GM19452 (cell line): ENCODE measurements at regions not wholly inside any gene's neighbourhood (a gene's known extent, or its start where the extent isn't known, plus 50 kb on each side); places are given as distances from the start of the nearest gene placed in this dataset.

Experiments
- ATAC-seq: cut with Tn5 transposase; IDR thresholded peaks from one replicate; pipeline ENCODE4 v1.9.1; 2021; ENCODE audit not compliant: unreplicated experiment

DNA sequence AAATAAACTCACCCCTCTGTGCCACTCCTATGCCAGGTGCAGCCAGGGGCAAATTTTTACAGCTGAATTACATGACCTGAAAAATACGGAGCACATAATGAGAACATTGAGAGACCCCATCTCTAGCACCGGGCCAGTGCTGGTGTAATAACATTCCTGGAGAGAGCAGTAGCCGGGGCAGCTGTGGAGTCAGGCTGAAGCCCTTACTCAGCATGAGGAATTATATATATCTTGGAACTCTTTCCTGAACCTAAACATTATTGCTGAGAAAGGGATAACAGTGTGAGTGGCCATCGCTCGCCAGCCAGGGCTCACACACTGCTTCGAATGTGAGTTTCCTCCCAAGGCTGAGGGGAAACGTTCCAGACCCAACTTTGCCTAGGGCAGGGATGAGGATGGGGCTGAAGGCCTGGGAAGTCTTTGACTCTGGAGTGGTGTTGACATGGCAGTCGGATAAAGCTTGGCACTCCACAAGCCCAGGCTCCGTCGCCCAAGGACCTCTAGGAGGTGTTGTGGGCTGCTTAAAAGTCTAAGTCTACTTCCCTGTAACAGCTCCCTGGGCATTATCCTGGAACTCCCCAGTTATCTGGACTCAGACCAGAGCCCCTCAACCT, 269.8 kb downstream of the CDC5L start:
- ATAC-seq: no peak

DNA sequence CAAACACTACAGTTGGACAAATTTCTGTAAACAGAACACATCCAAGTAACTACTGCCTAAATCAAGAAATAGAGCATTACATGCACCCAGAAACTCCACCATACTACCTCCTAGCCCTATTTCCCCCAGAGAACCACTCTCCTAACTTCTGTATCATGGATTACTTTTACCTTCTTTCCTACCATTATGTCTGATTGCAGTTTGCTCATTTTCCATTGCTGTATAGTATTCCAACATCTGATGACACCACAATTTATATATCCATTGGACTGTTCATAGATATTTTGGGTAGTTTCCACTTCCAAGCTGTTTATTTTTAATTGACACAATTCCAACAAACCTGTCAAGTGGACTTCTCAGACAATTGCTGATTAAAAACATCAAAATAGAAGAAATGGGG, 271.1 kb downstream of the CDC5L start:
- ATAC-seq: no peak

DNA sequence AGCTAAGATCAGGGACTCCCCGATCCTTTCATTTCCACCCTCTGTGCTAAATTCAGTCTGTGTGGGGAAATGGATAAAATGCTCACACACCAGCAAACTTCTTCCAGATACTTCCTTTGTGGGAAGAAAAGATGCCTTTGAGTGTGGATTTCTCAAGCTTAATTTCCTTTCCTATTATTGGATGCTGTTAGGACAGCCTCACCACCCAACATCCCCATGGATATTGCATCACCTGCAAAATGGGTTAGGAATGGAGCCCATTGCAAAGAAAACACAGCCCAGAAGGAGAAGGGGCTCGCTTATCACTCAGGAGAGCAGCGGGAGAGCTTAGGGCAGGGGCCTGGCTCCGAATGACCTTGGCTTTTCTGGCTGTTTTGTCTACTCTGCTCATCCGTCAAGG, 272.2 kb downstream of the CDC5L start:
- ATAC-seq: no peak

- ATAC-seq: no peak
Observed at GRCh38 chr6:44660561-44661220, 273.2 kb downstream of the CDC5L start.

- no peak for ATAC-seq
Observed at GRCh38 chr6:44661221-44662008, 273.9 kb downstream of the CDC5L start.

- no peak for ATAC-seq
Observed at GRCh38 chr6:44662461-44663121, 275.1 kb downstream of the CDC5L start.

DNA sequence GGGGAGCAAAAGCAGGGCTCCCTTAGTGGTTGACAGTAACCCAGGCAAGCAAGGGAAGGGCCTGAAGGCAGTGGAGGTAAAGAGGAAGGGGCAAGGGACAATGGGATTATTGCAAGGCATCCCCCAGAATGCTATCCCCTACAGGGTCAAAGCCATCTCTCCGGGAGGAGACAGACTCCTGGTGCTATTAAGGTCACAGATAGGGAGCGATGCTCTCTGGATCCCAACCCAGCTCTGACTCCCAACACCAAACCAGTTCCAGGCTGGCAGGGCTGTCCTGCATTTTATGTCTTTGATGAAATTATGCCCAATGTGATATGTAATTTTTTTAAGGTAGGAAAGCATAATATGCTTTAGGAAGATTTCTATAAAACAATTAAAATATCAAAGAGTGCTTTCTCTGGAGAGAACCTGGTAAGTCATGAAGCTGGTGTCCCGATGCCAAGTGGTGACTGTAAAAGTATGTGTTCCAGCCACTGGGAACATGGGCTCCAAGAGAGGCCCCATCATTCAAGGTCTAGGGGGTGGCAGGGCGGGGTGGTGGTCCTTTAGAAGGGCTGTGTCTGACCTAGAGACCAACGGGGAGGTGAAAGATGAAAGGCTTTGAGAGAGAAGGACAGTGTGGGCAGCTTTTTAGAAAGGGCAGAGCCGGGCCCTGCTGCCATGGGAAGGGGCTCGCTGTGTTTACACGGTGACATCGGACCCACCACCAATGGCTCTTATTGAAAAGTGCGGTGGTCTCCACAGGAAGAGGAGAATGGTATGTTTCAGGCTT, 276.5 kb downstream of the CDC5L start:
- ATAC-seq: no peak

DNA sequence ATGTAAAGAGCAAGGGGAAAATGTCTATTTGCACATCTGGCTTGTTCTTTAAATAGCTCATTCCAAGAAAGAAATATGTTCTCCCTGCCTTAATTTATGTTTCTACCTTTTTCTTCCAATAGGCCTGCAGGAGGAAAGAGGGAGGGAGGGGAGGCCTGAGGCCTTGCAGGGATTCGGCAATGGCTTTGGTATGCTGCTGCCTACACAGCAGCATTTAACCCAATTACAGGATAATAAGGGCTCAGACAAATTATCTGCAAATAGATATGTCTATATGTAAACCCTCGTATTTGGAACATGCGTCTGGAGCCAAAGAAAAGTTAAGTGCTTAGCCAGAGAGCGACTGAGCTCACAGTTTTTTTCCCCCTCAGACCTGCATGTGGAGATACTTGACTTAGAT, 277.2 kb downstream of the CDC5L start:
- ATAC-seq: no peak

DNA sequence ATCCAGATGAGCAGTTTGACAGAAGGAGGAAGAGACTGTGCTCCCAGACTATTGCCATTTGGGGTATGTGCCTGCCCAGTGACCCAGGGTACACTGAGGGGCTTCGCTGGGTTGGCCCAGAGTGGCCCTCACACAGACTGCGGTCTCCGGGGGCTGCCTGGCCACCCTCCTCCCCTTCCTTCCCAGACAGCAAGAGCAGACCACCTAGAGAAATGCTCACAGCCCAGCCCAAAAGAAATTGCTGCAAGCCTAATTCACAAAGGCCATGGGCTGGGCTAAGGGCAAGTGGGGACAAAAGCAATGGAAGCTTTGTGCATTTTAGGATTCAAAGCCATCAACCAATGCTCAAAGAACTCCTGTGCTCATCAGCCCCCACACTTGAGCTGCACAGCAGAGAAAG, 277.6 kb downstream of the CDC5L start:
- no peak for ATAC-seq

DNA sequence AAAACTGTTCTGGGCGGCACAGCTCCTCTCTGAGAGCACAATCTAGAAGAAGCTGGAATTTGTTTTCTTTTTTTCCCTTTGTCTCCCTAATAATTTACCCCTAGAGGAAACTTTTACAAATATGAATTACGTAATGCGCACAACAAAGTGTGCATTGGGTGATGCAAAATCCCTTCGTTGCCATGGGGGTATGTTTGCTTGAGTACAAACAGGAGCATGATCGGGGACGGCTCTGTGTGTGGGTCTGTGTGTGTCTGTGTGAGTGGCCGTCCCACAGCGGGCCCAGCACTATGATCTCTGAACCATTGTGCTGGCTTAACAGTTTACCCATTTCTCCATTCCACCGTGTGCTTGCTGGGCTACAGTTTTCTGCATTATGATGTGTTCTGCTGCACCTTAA, 278.2 kb downstream of the CDC5L start:
- no peak for ATAC-seq

DNA sequence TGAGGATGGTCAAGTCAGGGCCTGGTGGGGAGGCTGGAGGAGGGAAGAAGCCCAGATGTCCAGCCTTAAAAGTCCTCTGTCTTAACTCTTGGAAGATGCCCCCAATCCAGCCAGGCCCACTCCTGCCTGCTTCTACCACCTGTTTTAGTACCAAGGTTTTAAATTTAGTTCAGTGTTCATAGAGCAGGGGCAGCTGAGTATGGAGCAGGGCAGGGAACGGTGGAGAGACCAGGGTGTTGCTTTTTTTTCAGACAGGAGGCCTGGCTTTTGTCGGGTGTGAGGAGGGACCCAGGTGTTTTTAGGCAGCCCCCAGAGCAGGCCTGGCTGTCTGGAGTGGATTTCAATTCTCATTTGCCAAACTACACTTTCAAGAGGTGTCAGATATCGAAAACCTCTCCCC, 278.8 kb downstream of the CDC5L start:
- ATAC-seq: no peak

GRCh38 chr6:44667226-44667625, 279.7 kb downstream of the CDC5L start:
- ATAC-seq: no peak

GRCh38 chr6:44667668-44668390, 280.3 kb downstream of the CDC5L start:
- no peak for ATAC-seq

GRCh38 chr6:44668391-44668930, 281.0 kb downstream of the CDC5L start:
- no peak for ATAC-seq

GRCh38 chr6:44668976-44669934, 281.7 kb downstream of the CDC5L start:
- no peak for ATAC-seq

GRCh38 chr6:44670146-44670545, 282.6 kb downstream of the CDC5L start:
- no peak for ATAC-seq

- no peak for ATAC-seq
Observed at GRCh38 chr6:44671333-44671732, 283.8 kb downstream of the CDC5L start.

GRCh38 chr6:44672086-44672485, 284.6 kb downstream of the CDC5L start:
- no peak for ATAC-seq

GRCh38 chr6:44672841-44673240, 285.3 kb downstream of the CDC5L start:
- ATAC-seq: no peak
